GM18519 (cell line): ENCODE measurements at regions not wholly inside any gene's neighbourhood (a gene's known extent, or its start where the extent isn't known, plus 50 kb on each side); places are given as distances from the start of the nearest gene placed in this dataset.
"Not testable (repeated sequence)": the region's sequence is repeated elsewhere in the genome, so short reads cannot be mapped to it uniquely, and the experiment has no call there.

Experiments used
- ATAC-seq: cut with Tn5 transposase; IDR thresholded peaks from one replicate; pipeline ENCODE4 v1.9.1; 2021; ENCODE audit warnings: mild to moderate bottlenecking, moderate library complexity; ENCODE audit not compliant: unreplicated experiment, low FRiP score

DNA sequence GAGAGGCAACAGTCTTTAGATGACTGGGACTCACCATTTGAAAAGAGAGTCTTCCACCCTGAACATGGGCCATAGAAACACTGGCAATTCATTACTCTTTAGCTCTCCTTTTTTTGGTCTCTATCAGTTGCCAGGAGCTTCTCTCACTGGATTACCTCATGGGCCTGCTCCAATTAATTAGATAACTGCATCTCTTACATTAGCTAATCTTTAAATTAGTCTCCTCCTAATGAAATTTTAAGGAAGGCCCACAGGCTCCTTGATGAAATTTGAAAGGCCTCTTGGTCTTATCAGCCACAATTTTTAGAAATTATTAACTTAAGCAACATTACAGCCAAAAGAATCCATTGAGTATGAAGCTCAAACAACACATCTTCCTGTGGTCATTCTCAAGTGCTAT is 184.4 kb downstream of the UNC5CL start:
- ATAC-seq, result no peak

DNA sequence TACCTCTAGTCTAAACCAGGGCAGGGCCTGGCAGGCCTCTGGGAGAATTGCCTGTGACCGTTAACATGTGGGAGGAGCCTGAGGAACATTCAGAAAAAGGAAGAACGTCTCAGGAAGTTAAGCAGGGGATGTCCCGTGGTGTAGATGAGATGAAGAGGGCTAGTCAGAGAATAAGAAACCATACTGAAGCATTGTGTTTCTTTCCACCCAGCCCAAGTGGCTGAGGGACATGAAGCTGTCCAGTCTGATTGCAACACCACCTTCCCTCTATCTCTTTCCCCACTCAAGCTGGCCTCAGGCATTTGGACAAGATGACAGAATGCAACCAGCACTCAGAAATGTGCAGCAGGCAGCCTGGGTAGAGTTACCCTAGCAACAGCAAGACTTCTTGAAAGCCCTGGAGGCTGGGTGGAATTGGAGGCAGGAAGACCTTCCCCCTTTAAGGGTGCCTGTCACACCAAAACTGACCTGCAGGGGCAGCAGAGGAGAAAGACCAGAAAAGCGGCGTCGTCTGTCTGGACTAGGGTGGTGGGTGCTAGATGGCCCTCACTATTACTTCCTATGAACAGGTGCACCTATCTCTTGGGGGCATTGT is 186.1 kb downstream of the UNC5CL start:
- no peak for ATAC-seq

DNA sequence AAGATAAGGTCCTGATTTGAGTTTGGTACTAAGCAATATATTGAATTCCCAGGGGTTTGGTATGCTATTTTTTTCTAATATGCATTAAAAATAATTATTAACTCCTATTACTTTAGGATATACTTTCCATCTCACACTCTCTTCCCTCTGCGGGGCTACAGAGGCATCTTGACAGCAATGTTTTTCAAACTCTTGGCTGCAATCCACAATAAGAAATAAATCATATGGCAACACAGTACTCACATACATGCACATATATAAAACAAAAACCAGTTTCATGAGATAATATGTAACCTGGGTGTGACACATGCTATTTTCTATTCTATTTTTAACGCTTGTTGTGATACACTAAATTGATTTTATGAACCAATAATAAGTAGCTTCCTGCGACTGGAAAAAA is 189.5 kb downstream of the UNC5CL start:
- no peak for ATAC-seq

DNA sequence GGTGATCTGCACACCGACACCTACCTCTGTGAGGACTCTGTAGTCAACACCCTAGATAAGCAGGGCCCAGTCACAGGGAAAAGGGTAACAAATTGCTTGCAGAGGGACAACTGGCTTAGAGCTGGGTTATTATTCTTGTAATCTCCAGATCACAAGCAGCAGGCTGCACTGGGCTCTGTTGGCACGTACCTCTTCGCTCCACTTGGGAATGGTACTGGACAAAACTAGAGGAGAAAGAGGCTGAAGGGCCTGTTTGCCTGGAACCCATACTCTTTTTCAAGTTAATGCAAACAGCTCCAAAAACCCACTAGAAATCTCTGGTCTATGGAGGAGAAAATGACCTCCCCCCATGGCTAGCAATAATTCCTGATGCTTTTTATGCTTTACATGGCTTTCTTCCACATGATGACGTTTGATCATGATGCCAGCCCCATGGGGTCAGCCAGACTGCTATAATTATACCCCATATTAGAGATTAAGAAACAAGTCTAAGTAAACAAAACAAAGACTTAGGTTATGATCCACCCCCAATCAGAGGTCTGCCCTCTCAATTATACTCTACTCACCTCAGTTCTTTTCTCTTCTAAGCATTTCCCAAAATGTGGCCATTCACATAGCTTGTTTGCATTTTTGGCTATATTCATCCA is 190.0 kb downstream of the UNC5CL start:
- no peak for ATAC-seq

DNA sequence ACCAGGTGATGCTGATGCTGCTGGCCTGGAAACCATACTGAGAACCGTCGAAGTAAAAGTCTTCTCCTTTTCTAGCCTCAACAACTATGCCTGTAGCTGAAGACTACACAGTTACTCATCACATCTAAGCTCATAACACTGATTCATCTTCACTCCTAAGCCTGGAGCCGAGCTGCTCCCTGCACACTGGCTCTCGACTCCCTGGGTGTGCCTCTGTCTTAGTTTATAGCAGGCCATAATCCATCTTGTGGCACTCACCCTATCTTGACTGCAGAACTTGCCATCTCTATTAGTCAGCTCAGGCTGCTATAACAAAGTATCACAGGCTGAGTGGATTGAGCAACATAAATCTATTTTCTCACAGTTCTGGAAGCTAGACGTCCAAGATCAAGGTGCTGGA is 191.0 kb downstream of the UNC5CL start:
- ATAC-seq, result no peak

DNA sequence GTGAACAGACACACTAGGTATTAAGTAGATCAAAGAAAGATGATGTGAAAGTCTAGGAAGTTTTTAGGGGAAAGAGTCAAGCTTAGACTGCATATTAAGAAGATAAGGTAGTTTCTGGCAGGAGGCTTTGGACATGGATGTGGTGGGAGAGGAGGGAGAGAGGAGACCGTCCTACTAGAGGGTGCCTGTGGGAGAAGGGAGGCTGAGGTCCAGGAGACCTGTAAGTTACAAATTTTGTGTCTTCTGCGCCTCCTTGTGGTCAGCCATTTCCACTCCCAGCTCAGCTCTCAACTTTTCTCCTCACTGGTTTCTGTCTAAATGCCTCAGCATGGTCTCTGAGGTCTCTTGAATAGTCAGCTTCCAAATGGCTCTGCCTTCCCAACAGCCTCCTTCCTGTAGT is 193.5 kb downstream of the UNC5CL start:
- no peak for ATAC-seq

DNA sequence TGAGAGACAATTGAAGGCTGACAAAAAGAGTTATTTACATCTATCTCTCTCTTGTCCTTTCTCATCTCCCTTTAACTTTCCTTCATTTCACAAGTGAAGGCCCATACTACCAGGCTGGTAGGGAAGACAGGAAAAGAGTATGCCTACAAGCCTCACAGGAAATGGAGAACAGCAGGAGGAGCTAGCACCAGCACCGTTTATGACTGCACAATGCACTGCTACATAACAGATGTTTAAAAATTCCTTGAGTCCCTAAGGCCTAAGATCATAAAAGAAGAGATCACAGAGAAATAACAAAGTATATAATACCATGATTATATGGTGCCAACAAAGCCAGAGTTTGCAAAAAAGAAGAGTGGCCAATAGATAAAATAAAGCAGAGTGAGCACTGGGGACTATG is 194.8 kb downstream of the UNC5CL start:
- no peak for ATAC-seq

DNA sequence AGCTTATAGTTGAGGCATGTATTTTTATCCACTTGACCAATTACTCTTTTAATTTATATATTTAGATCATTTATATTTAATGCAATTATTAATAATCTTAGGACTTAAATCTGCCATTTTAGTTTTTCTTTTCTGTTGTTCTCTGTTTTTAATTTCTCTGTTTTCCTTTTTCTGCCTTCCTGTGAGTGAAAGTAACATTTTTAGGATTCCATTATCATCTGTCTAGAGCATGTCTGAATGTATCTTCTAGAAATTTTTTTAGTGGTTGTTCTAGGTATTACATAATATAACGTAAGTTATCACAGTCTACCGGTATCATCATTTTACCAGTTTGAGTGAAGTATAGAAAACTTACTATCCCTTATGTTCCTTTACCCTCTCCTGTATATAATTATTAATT is 197.3 kb downstream of the UNC5CL start:
- no peak for ATAC-seq

DNA sequence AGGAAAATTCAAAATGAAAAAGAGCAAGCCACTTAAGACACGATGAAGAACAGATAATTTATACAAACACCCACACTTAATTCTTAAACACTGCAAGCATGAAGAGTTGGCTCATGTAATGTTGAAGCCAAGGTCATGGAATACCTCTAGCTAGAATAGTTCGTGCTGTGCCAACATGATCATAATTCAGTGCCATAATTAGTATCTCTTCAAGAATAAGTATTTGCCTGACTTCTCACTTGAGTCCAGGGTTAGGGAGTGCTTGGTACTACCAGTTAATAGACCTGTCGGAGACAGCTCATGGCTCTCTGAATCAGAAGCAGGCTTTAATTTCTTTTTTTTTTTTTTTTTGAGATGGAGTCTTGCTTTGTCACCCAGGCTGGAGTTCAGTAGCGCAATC is 206.3 kb downstream of the UNC5CL start:
- ATAC-seq, result no peak

DNA sequence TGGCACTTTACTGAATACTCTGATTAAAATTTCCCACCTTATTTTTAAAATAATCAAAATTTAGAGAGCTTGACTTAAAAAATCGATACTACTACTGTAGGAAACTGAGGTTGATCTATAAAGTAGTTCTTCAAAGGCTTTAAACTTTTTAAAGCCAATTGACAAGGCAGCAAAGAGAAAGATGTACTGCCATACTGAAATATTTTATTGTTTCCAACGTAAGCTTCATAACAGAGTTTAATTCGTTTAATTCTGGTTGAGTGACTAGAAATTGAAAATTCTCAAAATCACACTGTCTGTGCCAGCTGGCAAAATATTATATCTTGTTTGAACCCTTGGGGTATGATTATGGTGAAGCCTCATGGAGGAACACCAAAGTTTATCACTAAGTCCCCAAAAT is 207.6 kb downstream of the UNC5CL start:
- ATAC-seq, result no peak

DNA sequence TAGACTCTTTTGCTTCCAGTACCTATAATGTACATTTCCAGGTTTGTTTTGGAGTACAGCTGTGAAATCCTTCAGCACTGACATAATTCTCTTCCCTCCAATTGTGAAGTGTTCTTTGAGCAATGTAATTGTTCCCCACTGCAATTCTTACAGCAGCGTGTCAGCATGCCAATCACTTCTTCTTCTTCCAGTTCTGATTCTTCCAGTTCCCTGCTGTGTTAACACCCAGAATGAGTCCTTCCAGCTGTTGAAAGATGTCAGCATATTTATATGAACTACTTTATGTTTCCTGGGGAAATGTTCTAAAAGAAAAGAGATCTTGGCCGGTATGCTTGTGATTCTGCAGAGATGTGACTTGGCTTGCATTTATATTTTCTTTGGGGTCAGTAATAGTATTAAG is 213.9 kb downstream of the UNC5CL start:
- ATAC-seq, result no peak

DNA sequence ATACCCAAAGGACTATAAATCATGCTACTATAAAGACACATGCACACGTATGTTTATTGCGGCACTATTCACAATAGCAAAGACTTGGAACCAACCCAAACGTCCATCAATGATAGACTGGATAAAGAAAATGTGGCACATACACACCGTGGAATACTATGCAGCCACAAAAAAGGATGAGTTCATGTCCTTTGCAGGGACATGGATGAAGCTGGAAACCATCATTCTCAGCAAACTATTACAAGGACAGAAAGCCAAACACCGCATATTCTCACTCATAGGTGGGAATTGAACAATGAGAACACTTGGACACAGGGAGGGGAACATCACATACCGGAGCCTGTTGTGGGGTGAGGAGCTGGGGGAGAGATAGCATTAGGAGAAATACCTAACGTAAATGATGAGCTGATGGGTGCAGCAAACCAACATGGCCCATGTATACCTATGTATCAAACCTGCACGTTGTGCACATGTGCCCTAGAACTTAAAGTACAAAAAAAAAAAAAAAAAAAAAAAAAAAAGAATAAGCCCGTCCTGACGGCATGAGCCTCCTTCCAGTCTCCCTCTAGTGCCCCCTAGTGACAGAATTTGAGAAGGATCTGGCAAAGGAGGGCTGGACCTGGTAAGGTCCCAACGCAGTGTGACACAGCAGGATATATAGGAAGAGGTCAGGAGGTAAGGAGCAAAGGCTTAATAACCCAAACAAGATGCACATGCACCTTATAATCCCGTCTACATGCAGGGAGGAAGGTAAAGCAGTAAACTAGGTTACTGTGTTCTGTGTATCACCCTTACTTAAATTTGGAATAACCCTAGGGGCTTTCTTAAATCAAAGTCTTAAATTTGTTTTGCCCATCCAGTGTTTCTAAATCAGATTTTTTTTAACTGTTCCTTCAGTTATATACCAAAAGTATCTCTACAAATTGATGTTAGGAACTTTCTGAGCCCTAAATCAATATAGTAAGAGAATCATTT is 214.8 kb downstream of the UNC5CL start:
- not testable (repeated sequence) for ATAC-seq

DNA sequence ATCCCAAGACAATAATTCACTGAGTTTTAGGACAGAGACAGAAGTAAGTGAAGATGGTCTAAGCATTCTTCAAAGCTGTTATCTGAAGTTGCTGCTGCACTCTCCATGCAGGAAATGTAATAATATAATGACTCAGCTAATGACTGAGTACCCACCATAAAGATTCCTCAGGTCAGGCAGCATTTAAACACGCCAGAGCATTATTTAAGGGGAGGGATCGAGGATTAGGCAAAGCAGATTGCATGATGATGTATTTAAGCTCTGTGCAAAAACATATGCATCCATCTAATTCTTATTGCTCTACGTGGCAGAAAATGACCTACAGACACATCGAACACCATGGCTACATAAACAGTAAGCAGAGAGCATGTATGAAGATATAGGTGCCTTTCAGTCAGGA is 216.4 kb downstream of the UNC5CL start:
- ATAC-seq, result no peak

DNA sequence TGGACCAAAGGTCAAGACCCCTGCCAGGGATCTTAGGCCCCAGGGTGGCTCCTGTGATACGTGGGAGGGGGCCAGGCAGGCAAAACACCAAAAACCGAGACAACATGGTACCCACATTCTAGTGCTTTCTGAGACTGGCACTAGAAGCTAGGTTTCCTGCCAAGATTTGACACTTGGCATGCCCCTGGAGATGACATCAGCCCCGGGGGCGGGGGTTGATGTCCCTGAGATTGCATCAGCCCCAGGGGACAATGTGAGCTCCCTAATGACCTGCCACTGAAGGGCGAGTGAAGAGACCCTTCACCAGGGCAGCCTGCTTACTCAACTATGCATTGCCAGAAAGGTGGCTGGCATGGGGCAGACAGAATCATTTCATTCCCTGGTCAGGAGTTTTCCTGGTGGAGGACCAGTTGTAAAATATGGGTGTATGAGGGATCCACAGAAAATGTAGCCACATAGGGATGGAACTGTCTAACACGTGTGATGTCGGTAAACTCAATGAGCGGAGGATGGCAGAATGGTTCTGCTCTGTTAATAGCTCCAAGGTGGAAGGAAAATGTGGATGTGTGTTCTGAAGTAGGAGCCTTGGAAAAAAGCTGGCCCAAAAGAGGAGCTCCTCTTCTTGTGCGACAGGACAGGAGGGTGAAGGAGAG is 219.7 kb downstream of the UNC5CL start:
- ATAC-seq, result no peak

DNA sequence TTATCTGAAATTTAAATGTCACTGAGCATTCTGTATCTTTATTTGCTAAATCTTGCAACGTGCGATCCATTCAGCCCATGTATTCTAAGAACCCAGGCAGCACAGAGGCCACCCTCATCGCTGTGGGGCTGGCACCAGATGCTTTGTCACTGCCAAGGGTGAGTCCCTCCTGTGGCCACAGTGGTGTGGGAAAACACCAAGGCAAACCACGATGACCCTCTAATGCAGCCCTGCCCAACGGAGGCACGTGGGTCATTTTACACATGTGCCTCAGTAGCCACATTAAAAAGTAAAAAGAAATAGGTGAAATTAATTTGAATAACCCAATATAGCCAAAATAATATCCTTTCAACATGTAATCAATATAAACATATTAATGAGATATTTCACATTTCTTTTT is 221.7 kb downstream of the UNC5CL start:
- ATAC-seq, result no peak

DNA sequence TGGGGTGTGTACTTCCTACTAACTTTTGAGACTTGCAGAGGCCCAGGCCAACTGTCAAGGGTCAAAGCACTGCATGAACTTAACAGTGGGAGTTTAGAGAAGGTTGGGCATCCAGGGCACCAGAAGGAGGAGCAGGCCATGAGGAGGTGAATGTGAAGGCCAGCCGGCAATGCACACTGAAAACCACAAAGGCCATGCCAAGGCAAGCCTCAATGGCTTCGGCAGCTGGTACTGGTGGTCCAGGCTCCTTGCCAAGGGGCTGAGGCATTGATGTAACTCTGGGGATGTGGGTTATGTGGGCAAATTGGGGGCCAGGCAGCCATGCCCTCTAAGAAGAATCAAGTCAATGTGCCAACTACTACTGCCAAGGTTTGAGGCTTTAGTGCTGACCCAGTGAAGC is 222.4 kb downstream of the UNC5CL start:
- ATAC-seq, result no peak

DNA sequence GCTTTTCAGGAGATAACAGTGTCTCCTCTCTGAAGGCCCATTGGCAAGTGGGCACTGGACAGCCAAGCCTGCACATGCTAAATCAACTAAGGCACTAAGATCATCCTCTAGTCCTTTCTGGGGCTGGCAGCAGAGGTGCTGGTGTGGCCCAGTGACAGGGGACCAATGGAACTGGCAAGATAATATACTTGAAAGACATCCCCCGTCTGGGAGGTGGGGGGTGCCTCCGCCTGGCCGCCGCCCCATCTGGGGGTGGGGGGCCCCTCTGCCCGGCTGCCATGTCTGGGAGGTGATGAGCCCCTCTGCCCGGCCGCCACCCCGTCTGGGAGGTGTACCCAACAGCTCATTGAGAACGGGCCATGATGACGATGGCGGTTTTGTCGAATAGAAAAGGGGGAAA is 223.3 kb downstream of the UNC5CL start:
- no peak for ATAC-seq

DNA sequence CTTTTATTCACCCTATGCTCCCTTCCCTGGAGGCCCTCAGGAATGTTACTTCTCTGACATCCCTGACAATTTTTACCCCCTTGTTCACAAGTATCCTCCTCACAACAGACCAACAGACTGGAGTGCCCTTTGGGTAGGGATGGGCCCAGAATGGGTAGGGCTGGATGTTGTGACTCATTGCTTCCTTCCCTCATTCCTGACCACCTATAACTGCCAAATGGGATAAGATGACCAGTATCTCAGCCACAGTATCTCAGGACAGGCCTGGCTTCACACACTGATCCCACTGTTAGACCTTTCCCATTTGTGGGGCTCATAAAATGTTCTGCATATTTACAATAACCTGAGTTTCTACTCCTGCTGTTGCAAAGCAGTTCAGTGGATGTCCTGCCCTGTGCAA is 223.0 kb upstream of the LRFN2 start:
- ATAC-seq, result no peak

DNA sequence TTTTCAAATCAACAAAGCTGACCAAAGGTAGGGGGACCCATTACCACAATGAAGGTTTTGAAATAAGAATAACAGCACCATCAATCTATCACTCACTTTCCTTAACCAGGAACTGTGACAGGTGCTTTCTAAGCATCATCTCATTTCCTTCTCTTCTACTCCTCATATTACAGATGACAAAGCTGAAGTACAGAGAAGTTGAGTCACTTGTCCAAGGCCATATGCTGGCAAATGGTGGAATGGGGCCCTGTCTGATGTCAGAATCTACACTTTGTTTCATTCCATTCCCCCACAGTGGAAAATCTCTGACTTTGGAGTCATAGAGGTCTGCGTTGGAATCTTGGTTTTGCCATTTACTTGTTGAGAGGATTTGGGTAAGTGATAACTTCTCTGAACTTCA is 222.5 kb upstream of the LRFN2 start:
- ATAC-seq, result no peak

DNA sequence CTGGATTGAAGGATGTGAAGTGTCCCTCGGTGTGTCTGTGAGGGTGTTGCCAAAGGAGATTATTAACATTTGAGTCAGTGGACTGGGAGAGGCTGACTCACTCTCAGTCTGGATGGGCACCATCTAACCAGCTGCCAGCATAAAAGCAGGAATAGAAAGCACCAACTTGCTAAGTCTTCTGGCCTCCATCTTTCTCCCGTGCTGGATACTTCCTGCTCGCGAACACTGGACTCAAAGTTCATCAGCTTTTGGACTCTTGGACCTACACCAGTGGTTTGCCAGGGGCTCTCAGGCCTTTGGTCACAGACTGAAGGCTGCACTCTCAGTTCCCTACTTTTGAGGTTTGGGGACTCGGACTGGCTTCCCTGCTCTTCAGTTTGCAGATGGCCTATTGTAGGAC is 220.3 kb upstream of the LRFN2 start:
- no peak for ATAC-seq

DNA sequence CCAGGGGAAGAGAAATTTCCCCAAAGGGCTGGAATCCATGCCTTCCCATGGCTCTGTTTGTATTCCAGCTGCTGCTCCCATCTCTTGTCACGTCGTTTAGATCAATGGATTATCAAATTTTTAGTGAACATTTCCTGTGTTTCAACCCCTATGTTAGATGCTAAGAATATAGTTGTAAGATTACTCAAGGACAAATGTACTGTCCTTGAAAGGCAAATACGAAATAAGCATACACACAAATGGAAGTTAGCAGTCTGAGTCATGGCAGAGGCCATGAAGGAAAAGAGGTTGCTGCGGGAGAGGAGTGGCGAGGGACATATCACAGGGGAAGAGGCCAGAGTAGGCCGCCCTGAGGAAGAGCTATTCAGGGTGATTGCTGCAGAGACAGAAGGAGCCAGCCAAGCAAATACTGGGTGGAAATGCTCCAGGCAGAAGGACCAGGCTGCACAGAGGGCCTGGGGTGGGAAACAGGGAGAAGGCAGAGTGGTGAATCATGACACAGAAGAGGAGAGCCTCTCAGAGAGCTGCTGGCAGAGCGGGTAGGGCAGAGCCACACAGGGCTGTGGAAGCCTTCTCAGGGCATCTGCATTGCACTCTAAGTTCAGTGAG is 219.2 kb upstream of the LRFN2 start:
- ATAC-seq, result no peak
